ENCODE measurements at regions not wholly inside any gene's neighbourhood (a gene's known extent, or its start where the extent isn't known, plus 50 kb on each side); places are given as distances from the start of the nearest gene placed in this dataset.

DNA sequence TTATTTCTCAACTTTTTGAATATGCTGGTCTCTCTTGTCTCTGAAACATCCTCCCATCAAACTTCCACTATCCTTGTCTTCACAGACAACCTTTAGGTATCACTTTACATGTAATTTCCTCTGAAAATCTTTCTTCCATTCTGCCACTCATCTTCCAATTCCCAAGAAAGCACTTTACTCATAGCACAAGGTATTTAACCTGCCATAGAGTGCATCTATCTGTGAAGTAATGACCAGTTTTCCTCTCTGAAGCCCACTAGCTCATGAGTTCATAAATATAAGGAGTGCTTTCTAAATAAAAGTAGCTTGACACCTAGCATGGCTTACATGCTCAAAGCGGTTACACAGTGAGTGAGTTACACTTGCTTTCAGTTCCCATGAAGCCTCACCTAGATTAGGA, 160.7 kb upstream of the CMC1 start:
- whole genome bisulfite sequencing (ENCODE audit: low lambda C conversion rate) = 14% methylated on average over 1 of the region's 1 CpG
- Histone ChIP-seq H3K9me3 (ENCODE audit: low read length) (no peaks in the 10 kb centered on the region), H3K36me3 (replicated peaks in 1 of 2; ENCODE audit: control insufficient read depth in 1 of 2, insufficient read depth in 2 of 2, low read length in 2 of 2) (no peaks in the 10 kb centered on the region), H3K27ac (ENCODE audit: extremely low read length, insufficient read depth, low read length) (no peak overlapping the region), H4K20me1 (ENCODE audit: insufficient read depth, low read length) (no peaks in the 10 kb centered on the region), H3K9ac (ENCODE audit: insufficient read depth, low read depth, low read length) (no peak overlapping the region), H3K79me2 (ENCODE audit: insufficient read depth, low read length) (no peaks in the 10 kb centered on the region), H3K4me3 (replicated peaks in 1 of 3; ENCODE audit: insufficient read depth in 1 of 3, low read depth in 2 of 3, low read length in 3 of 3) (no peak overlapping the region), H3K4me2 (ENCODE audit: low read depth, low read length) (no peak overlapping the region), H2AFZ (ENCODE audit: low read length) (no peak overlapping the region), H3K27me3 (ENCODE audit: control insufficient read depth in 1 of 2, insufficient read depth in 2 of 2, low read length in 2 of 2) (no peaks in the 10 kb centered on the region), H3K4me1 (ENCODE audit: insufficient read depth, low read length) (no peaks in the 10 kb centered on the region)
- ATAC-seq = no peak
- ChIA-PET POLR2A (no interaction called here), CTCF (ENCODE audit: low intra/inter-chr PET ratio, low total read pairs) (no interaction called here)
- FAIRE-seq = no peak
- BruUV-seq (replicated peaks) = no TSS peak
- no peak for DNase-seq (ENCODE audit: low spot score)
- in situ Hi-C loops (cut with HindIII; ENCODE audit: extremely low pct_ligation_motif_present, low pct_unique_long_range_greater_than_20kb) (no loop called here), intact Hi-C loops (cut with micrococcal nuclease; ENCODE audit: unreplicated experiment) (no loop called here)
- TF ChIP-seq ZNF253 (CRISPR knock-in tag; IDR thresholded peaks at IDR 0.05; ENCODE audit: borderline replicate concordance) = no peak
- TF ChIP-seq MYPOP (CRISPR knock-in tag; IDR thresholded peaks at IDR 0.05) = no peak
- no peak for TF ChIP-seq CBX5 (CRISPR knock-in tag; IDR thresholded peaks at IDR 0.05; ENCODE audit: borderline replicate concordance)
- TF ChIP-seq BHLHE40 (IDR thresholded peaks at IDR 0.05; ENCODE audit: low read length) = no peak
- TF ChIP-seq, protein P1, sequence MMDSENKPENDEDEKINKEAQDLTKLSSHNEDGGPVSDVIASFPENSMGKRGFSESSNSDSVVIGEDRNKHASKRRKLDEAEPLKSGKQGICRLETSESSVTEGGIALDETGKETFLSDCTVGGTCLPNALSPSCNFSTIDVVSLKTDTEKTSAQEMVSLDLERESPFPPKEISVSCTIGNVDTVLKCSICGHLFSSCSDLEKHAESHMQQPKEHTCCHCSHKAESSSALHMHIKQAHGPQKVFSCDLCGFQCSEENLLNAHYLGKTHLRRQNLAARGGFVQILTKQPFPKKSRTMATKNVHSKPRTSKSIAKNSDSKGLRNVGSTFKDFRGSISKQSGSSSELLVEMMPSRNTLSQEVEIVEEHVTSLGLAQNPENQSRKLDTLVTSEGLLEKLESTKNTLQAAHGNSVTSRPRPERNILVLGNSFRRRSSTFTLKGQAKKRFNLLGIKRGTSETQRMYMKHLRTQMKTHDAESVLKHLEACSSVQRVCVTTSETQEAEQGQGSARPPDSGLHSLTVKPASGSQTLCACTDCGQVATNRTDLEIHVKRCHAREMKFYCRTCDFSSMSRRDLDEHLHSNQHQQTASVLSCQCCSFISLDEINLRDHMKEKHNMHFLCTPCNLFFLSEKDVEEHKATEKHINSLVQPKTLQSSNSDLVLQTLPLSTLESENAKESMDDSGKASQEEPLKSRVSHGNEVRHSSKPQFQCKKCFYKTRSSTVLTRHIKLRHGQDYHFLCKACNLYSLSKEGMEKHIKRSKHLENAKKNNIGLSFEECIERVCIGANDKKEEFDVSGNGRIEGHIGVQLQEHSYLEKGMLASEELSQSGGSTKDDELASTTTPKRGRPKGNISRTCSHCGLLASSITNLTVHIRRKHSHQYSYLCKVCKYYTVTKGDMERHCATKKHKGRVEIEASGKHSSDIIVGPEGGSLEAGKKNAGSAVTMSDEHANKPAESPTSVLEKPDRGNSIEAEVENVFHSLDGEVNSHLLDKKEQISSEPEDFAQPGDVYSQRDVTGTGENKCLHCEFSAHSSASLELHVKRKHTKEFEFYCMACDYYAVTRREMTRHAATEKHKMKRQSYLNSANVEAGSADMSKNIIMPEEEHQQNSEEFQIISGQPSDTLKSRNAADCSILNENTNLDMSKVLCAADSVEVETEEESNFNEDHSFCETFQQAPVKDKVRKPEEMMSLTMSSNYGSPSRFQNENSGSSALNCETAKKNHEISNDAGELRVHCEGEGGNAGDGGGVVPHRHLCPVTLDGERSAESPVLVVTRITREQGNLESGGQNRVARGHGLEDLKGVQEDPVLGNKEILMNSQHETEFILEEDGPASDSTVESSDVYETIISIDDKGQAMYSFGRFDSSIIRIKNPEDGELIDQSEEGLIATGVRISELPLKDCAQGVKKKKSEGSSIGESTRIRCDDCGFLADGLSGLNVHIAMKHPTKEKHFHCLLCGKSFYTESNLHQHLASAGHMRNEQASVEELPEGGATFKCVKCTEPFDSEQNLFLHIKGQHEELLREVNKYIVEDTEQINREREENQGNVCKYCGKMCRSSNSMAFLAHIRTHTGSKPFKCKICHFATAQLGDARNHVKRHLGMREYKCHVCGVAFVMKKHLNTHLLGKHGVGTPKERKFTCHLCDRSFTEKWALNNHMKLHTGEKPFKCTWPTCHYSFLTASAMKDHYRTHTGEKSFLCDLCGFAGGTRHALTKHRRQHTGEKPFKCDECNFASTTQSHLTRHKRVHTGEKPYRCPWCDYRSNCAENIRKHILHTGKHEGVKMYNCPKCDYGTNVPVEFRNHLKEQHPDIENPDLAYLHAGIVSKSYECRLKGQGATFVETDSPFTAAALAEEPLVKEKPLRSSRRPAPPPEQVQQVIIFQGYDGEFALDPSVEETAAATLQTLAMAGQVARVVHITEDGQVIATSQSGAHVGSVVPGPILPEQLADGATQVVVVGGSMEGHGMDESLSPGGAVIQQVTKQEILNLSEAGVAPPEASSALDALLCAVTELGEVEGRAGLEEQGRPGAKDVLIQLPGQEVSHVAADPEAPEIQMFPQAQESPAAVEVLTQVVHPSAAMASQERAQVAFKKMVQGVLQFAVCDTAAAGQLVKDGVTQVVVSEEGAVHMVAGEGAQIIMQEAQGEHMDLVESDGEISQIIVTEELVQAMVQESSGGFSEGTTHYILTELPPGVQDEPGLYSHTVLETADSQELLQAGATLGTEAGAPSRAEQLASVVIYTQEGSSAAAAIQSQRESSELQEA (CRISPR knock-in tag; IDR thresholded peaks at IDR 0.05; ENCODE audit: not compliant biosample characterization) = no peak
- no peak for TF ChIP-seq CHD2 (IDR thresholded peaks at IDR 0.05; ENCODE audit: low read depth, low read length)
- no peak for TF ChIP-seq GFI1 (CRISPR knock-in tag; IDR thresholded peaks at IDR 0.05; ENCODE audit: borderline replicate concordance)
- no peak for TF ChIP-seq ATAD3A (CRISPR knock-in tag; IDR thresholded peaks at IDR 0.05)
- TF ChIP-seq BRD4 (CRISPR knock-in tag; IDR thresholded peaks at IDR 0.05) = no peak
- no peak for TF ChIP-seq PHF8 (CRISPR knock-in tag; IDR thresholded peaks at IDR 0.05)
- TF ChIP-seq, protein P2, sequence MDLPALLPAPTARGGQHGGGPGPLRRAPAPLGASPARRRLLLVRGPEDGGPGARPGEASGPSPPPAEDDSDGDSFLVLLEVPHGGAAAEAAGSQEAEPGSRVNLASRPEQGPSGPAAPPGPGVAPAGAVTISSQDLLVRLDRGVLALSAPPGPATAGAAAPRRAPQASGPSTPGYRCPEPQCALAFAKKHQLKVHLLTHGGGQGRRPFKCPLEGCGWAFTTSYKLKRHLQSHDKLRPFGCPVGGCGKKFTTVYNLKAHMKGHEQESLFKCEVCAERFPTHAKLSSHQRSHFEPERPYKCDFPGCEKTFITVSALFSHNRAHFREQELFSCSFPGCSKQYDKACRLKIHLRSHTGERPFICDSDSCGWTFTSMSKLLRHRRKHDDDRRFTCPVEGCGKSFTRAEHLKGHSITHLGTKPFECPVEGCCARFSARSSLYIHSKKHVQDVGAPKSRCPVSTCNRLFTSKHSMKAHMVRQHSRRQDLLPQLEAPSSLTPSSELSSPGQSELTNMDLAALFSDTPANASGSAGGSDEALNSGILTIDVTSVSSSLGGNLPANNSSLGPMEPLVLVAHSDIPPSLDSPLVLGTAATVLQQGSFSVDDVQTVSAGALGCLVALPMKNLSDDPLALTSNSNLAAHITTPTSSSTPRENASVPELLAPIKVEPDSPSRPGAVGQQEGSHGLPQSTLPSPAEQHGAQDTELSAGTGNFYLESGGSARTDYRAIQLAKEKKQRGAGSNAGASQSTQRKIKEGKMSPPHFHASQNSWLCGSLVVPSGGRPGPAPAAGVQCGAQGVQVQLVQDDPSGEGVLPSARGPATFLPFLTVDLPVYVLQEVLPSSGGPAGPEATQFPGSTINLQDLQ (CRISPR knock-in tag; IDR thresholded peaks at IDR 0.05) = no peak
- no peak for TF ChIP-seq PHF21A (CRISPR knock-in tag; IDR thresholded peaks at IDR 0.05)
- no peak for TF ChIP-seq ZBTB44 (CRISPR knock-in tag; IDR thresholded peaks at IDR 0.05)

Data from HepG2 (cell line).